Left cardiac atrium (tissue), 4 donors: ENCODE measurements at regions not wholly inside any gene's neighbourhood (a gene's known extent, or its start where the extent isn't known, plus 50 kb on each side); places are given as distances from the start of the nearest gene placed in this dataset.
A peak's percentile ranks its signal among the peaks of the same experiment; 100 is the strongest.

Experiments used
- ATAC-seq, 2 donors: fragments of 200-7000 bp; cut with Tn5 transposase; one replicate each; pipeline ENCODE4 v1.9.1; 2020; ENCODE audit warnings: mild to moderate bottlenecking in 2 of 2, moderate library complexity in 2 of 2
- DNase-seq: peaks from one replicate; pipeline ENCODE4 v3.0.0-alpha.2; 2020
- intact Hi-C, 2 donors: fragments of 100-400 bp; cut with DNase I; formaldehyde crosslinking; loops; one replicate each; pipeline versions ENCODE4 v1.14.1 to v1.15.1; 2022 to 2023
- donor health status: DM: no; HTN: yes; CAD: no.
- donor health status: DM: no; HTN: yes; CAD: no; lungs with severe emphysema.
- donor health status: DM: yes; HTN: yes; CAD: no.
- donor health status: Dilated cardiomyopathy.

GRCh38 chr19:31127134-31127967, 221.9 kb downstream of the TSHZ3 start:
- ATAC-seq = peak in 1 of 2 donors; percentile 41
- DNase-seq = no peak
- intact Hi-C loops = no loop called here

GRCh38 chr19:31126236-31126635, 223.0 kb downstream of the TSHZ3 start:
- no peak for DNase-seq
- intact Hi-C loops = no loop called here
- no peak for ATAC-seq

GRCh38 chr19:31125071-31125470, 224.2 kb downstream of the TSHZ3 start:
- DNase-seq (no peak), ATAC-seq (no peak)
- intact Hi-C loops = no loop called here

GRCh38 chr19:31121501-31121900, 227.7 kb downstream of the TSHZ3 start:
- no peak for DNase-seq
- intact Hi-C loops = no loop called here
- no peak for ATAC-seq

GRCh38 chr19:31120952-31121351, 228.3 kb downstream of the TSHZ3 start:
- intact Hi-C loops = no loop called here
- DNase-seq (no peak), ATAC-seq (no peak)

GRCh38 chr19:31119951-31120690, 229.1 kb downstream of the TSHZ3 start:
- DNase-seq (no peak), ATAC-seq (no peak)
- intact Hi-C loops = no loop called here

GRCh38 chr19:31118986-31119385, 230.2 kb downstream of the TSHZ3 start:
- intact Hi-C loops = no loop called here
- DNase-seq = no peak
- ATAC-seq = peak in 1 of 2 donors; percentile 30

GRCh38 chr19:31118287-31118955, 230.8 kb downstream of the TSHZ3 start:
- DNase-seq (no peak), ATAC-seq (peak in 1 of 2 donors; percentile 21)
- intact Hi-C loops = no loop called here

- no peak for ATAC-seq
- DNase-seq = no peak
- intact Hi-C loops = no loop called here
These were observed 234.7 kb downstream of the TSHZ3 start for GRCh38 chr19:31114585-31114984.

GRCh38 chr19:31113293-31113692, 235.9 kb downstream of the TSHZ3 start:
- intact Hi-C loops = no loop called here
- DNase-seq (no peak), ATAC-seq (no peak)

GRCh38 chr19:31112158-31112557, 237.1 kb downstream of the TSHZ3 start:
- no peak for DNase-seq
- intact Hi-C loops = no loop called here

GRCh38 chr19:31111741-31112140, 237.5 kb downstream of the TSHZ3 start:
- intact Hi-C loops = no loop called here
- DNase-seq (no peak), ATAC-seq (no peak)

More at GRCh38 chr19:31112158-31112557, 237.1 kb downstream of the TSHZ3 start:
- no peak for ATAC-seq

- ATAC-seq (peak in 1 of 2 donors; percentile 58), DNase-seq (peak; percentile 31)
- intact Hi-C loops = no loop called here
These were observed 238.9 kb downstream of the TSHZ3 start for GRCh38 chr19:31110336-31110735.

- DNase-seq (no peak), ATAC-seq (no peak)
- intact Hi-C loops = no loop called here
These were observed 239.6 kb downstream of the TSHZ3 start for GRCh38 chr19:31109636-31110035.

- ATAC-seq (no peak), DNase-seq (no peak)
- intact Hi-C loops = no loop called here
These were observed 242.1 kb downstream of the TSHZ3 start for GRCh38 chr19:31107096-31107495.

GRCh38 chr19:31105761-31106160, 243.5 kb downstream of the TSHZ3 start:
- DNase-seq (no peak), ATAC-seq (no peak)
- intact Hi-C loops = no loop called here

GRCh38 chr19:31104451-31104850, 244.8 kb downstream of the TSHZ3 start:
- ATAC-seq (no peak), DNase-seq (no peak)
- intact Hi-C loops = no loop called here

GRCh38 chr19:31103228-31103627, 246.0 kb downstream of the TSHZ3 start:
- intact Hi-C loops = no loop called here
- no peak for DNase-seq
- no peak for ATAC-seq

GRCh38 chr19:31102674-31103073, 246.6 kb downstream of the TSHZ3 start:
- ATAC-seq (no peak), DNase-seq (no peak)
- intact Hi-C loops = no loop called here

- no peak for DNase-seq
- intact Hi-C loops = no loop called here
- ATAC-seq = no peak
These were observed 248.3 kb downstream of the TSHZ3 start for GRCh38 chr19:31100981-31101380.
